ENCODE measurements at regions not wholly inside any gene's neighbourhood (a gene's known extent, or its start where the extent isn't known, plus 50 kb on each side); places are given as distances from the start of the nearest gene placed in this dataset.

DNA sequence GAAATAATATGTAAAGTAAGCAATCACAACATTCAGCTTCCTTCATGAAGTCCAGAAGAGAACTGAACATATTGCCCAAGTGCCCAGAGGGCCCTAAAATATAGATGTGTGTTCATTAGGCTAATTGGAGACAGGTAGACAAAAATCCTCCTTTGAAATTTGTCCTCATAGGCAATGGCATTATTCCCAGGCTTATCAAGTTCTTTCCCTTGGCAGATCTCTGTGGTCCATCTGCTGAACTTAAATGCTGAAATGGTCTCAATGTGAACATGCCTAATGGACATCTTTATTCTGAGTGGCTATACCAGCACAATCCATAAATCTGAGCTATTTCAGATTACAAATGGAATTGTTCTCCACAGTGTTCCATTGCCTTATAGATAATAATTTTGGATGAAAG lies 79.0 kb upstream of the BMP5 start:
- TF ChIP-seq, protein P1, sequence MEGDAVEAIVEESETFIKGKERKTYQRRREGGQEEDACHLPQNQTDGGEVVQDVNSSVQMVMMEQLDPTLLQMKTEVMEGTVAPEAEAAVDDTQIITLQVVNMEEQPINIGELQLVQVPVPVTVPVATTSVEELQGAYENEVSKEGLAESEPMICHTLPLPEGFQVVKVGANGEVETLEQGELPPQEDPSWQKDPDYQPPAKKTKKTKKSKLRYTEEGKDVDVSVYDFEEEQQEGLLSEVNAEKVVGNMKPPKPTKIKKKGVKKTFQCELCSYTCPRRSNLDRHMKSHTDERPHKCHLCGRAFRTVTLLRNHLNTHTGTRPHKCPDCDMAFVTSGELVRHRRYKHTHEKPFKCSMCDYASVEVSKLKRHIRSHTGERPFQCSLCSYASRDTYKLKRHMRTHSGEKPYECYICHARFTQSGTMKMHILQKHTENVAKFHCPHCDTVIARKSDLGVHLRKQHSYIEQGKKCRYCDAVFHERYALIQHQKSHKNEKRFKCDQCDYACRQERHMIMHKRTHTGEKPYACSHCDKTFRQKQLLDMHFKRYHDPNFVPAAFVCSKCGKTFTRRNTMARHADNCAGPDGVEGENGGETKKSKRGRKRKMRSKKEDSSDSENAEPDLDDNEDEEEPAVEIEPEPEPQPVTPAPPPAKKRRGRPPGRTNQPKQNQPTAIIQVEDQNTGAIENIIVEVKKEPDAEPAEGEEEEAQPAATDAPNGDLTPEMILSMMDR (IDR thresholded peaks at IDR 0.05), result no peak
- no peak for TF ChIP-seq POLR2A (IDR thresholded peaks at IDR 0.05)

All from thyroid gland (tissue), 4 donors.